ENCODE measurements at regions not wholly inside any gene's neighbourhood (a gene's known extent, or its start where the extent isn't known, plus 50 kb on each side); places are given as distances from the start of the nearest gene placed in this dataset.

DNA sequence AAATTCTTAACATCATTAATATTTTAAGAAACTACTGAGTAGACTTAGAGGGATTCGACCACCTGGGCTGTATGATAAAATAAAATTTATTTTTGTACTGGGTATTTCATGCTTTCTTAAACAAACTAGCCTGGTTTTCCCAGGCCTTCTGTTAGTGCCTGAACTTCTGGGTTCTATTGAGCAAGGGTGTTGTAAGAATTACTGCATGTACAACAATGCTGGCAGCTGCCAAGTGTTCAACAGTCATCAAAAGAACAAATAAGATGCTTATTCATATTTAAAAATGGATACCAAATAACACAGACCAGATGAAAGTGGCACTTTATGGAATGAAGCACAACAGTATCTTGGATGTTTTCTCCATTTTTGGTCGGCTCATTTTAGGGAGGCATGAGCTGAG, 123.2 kb upstream of the FBXL7 start:
- no peak for DNase-seq (ENCODE audit: low spot score)
- BruUV-seq (replicated peaks), result no TSS peak
- Histone ChIP-seq H3K4me3 (ENCODE audit: low read depth, low read length, poor library complexity, severe bottlenecking) (no peak overlapping the region), H3K9me3 (ENCODE audit: low read depth, low read length, poor library complexity, severe bottlenecking) (no peaks in the 10 kb centered on the region), H3K27ac (ENCODE audit: low read depth, low read length, poor library complexity, severe bottlenecking) (no peak overlapping the region), H3K27me3 (replicated peaks; ENCODE audit: insufficient read depth, low read depth, low read length, poor library complexity) (no peaks in the 10 kb centered on the region), H3K36me3 (ENCODE audit: insufficient read depth, low read length, poor library complexity, severe bottlenecking) (no peaks in the 10 kb centered on the region), H3K4me1 (ENCODE audit: insufficient read depth, low read length, poor library complexity, severe bottlenecking) (no peaks in the 10 kb centered on the region)
- POLR2A ChIA-PET (ENCODE audit: low non-redundant PET), result no interaction called here
- TF ChIP-seq EZH2 (IDR thresholded peaks at IDR 0.05; ENCODE audit: borderline replicate concordance, low read depth, low read length, poor library complexity, severe bottlenecking), result no peak
- TF ChIP-seq, protein P1, sequence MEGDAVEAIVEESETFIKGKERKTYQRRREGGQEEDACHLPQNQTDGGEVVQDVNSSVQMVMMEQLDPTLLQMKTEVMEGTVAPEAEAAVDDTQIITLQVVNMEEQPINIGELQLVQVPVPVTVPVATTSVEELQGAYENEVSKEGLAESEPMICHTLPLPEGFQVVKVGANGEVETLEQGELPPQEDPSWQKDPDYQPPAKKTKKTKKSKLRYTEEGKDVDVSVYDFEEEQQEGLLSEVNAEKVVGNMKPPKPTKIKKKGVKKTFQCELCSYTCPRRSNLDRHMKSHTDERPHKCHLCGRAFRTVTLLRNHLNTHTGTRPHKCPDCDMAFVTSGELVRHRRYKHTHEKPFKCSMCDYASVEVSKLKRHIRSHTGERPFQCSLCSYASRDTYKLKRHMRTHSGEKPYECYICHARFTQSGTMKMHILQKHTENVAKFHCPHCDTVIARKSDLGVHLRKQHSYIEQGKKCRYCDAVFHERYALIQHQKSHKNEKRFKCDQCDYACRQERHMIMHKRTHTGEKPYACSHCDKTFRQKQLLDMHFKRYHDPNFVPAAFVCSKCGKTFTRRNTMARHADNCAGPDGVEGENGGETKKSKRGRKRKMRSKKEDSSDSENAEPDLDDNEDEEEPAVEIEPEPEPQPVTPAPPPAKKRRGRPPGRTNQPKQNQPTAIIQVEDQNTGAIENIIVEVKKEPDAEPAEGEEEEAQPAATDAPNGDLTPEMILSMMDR (conservative IDR thresholded peaks at IDR 0.05; ENCODE audit: low read depth, low read length), result no peak
- CTCF ChIA-PET, result no interaction called here
- intact Hi-C loops (cut with micrococcal nuclease; ENCODE audit: unreplicated experiment), result no loop called here

DNA sequence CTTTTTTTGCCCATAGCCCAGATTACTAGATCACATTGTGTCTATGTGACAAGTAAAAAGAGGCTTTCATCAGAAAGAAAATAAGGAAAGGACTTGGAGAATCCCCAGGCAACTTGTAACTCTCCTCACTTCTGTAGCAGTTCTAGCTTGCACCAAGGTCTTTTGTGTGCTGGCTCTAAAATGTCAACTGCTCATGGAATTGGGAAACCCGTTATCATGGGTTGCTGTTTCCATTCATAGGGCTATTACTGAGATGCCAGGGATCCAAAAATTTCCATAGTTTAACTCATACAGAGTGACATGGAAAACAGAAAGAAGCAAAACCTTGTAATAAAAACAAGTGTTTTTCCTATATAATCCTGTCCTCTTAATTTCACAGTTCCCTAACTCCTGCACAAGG, 123.9 kb upstream of the FBXL7 start:
- DNase-seq (ENCODE audit: low spot score), result no peak
- TF ChIP-seq, protein P1 (conservative IDR thresholded peaks at IDR 0.05; ENCODE audit: low read depth, low read length), result no peak
- no peak for TF ChIP-seq EZH2 (IDR thresholded peaks at IDR 0.05; ENCODE audit: borderline replicate concordance, low read depth, low read length, poor library complexity, severe bottlenecking)
- POLR2A ChIA-PET (ENCODE audit: low non-redundant PET), result no interaction called here
- no peak overlapping the region for H3K27ac ChIP-seq (ENCODE audit: low read depth, low read length, poor library complexity, severe bottlenecking)
- intact Hi-C loops (cut with micrococcal nuclease; ENCODE audit: unreplicated experiment), result no loop called here
- no peaks in the 10 kb centered on the region for H3K4me1 ChIP-seq (ENCODE audit: insufficient read depth, low read length, poor library complexity, severe bottlenecking)
- CTCF ChIA-PET, result no interaction called here
- H3K27me3 ChIP-seq (replicated peaks; ENCODE audit: insufficient read depth, low read depth, low read length, poor library complexity), result no peaks in the 10 kb centered on the region
- no peaks in the 10 kb centered on the region for H3K9me3 ChIP-seq (ENCODE audit: low read depth, low read length, poor library complexity, severe bottlenecking)
- BruUV-seq (replicated peaks), result no TSS peak
- no peaks in the 10 kb centered on the region for H3K36me3 ChIP-seq (ENCODE audit: insufficient read depth, low read length, poor library complexity, severe bottlenecking)
- no peak overlapping the region for H3K4me3 ChIP-seq (ENCODE audit: low read depth, low read length, poor library complexity, severe bottlenecking)

DNA sequence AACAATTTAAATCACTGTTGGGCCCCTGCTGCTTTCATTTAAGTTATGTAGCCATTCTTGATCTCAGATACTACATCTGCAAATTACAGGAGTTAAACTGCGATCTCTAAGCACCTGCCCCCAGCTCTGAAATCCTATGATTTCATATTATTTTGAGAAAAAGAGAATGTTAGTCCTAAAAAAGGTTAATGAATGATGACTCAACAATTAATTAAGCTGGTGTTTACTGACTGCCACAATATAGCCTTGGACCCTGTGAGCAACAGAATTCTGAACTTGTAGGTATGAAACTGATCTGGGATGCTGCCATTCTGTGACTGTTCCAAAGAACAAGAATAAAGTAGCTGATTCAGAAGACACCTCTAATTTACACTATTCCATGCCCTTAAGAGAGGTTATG, 124.4 kb upstream of the FBXL7 start:
- Histone ChIP-seq H3K27ac (ENCODE audit: low read depth, low read length, poor library complexity, severe bottlenecking) (no peak overlapping the region), H3K27me3 (replicated peaks; ENCODE audit: insufficient read depth, low read depth, low read length, poor library complexity) (no peaks in the 10 kb centered on the region), H3K4me3 (ENCODE audit: low read depth, low read length, poor library complexity, severe bottlenecking) (no peak overlapping the region), H3K36me3 (ENCODE audit: insufficient read depth, low read length, poor library complexity, severe bottlenecking) (no peaks in the 10 kb centered on the region), H3K9me3 (ENCODE audit: low read depth, low read length, poor library complexity, severe bottlenecking) (no peaks in the 10 kb centered on the region), H3K4me1 (ENCODE audit: insufficient read depth, low read length, poor library complexity, severe bottlenecking) (no peaks in the 10 kb centered on the region)
- TF ChIP-seq, protein P1 (conservative IDR thresholded peaks at IDR 0.05; ENCODE audit: low read depth, low read length), result no peak
- no peak for TF ChIP-seq EZH2 (IDR thresholded peaks at IDR 0.05; ENCODE audit: borderline replicate concordance, low read depth, low read length, poor library complexity, severe bottlenecking)
- POLR2A ChIA-PET (ENCODE audit: low non-redundant PET), result no interaction called here
- DNase-seq (ENCODE audit: low spot score), result no peak
- intact Hi-C loops (cut with micrococcal nuclease; ENCODE audit: unreplicated experiment), result no loop called here
- BruUV-seq (replicated peaks), result no TSS peak
- CTCF ChIA-PET, result no interaction called here
